ENCODE measurements at regions not wholly inside any gene's neighbourhood (a gene's known extent, or its start where the extent isn't known, plus 50 kb on each side); places are given as distances from the start of the nearest gene placed in this dataset.

- H3K4me3 ChIP-seq (replicated peaks in 1 of 4; ENCODE audit: control extremely low read depth in 1 of 4, insufficient read depth in 1 of 4, low read depth in 3 of 4, low read length in 4 of 4), result no peak overlapping the region
- DNase-seq (ENCODE audit: low read depth in 2 of 2), result peak; percentile 72 to 81
- H3K36me3 ChIP-seq (ENCODE audit: control insufficient read depth, insufficient read depth, low read length), result no peaks in the 10 kb centered on the region
- H3K4me2 ChIP-seq (ENCODE audit: extremely low read depth, insufficient read depth, low read length), result peak overlapping the region; percentile 28
- H2AFZ ChIP-seq (ENCODE audit: low read length), result no peak overlapping the region
- H3K9me3 ChIP-seq (ENCODE audit: control insufficient read depth, insufficient read depth, low read depth, low read length), result no peaks in the 10 kb centered on the region
- H3K27ac ChIP-seq (ENCODE audit: insufficient read depth, low read length), result no peak overlapping the region
- H3K79me2 ChIP-seq (ENCODE audit: control insufficient read depth, insufficient read depth, low read length), result no peaks in the 10 kb centered on the region
- no peaks in the 10 kb centered on the region for H3K27me3 ChIP-seq (ENCODE audit: control insufficient read depth, insufficient read depth, low read length)
- TF ChIP-seq, protein P1, sequence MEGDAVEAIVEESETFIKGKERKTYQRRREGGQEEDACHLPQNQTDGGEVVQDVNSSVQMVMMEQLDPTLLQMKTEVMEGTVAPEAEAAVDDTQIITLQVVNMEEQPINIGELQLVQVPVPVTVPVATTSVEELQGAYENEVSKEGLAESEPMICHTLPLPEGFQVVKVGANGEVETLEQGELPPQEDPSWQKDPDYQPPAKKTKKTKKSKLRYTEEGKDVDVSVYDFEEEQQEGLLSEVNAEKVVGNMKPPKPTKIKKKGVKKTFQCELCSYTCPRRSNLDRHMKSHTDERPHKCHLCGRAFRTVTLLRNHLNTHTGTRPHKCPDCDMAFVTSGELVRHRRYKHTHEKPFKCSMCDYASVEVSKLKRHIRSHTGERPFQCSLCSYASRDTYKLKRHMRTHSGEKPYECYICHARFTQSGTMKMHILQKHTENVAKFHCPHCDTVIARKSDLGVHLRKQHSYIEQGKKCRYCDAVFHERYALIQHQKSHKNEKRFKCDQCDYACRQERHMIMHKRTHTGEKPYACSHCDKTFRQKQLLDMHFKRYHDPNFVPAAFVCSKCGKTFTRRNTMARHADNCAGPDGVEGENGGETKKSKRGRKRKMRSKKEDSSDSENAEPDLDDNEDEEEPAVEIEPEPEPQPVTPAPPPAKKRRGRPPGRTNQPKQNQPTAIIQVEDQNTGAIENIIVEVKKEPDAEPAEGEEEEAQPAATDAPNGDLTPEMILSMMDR (conservative IDR thresholded peaks at IDR 0.05 in 1 of 2, IDR thresholded peaks at IDR 0.05 in 1 of 2; ENCODE audit: low read depth in 1 of 2, low read length in 2 of 2), result peak; percentile 93 to 96
- TF ChIP-seq EZH2 (IDR thresholded peaks at IDR 0.05; ENCODE audit: low read length, missing control alignments), result no peak
- no peaks in the 10 kb centered on the region for H3K4me1 ChIP-seq (ENCODE audit: control insufficient read depth, extremely low read depth, insufficient read depth, low read length)
- no peak overlapping the region for H3K9ac ChIP-seq (ENCODE audit: insufficient read depth, low read length)
- H4K20me1 ChIP-seq (ENCODE audit: control insufficient read depth, extremely low read depth, insufficient read depth, low read length), result no peaks in the 10 kb centered on the region
These were observed 67.6 kb upstream of the CDKN3 start for GRCh38 chr14:54329082-54329695.

GRCh38 chr14:54330876-54331275, 65.9 kb upstream of the CDKN3 start:
- Histone ChIP-seq H3K4me1 (ENCODE audit: control insufficient read depth, extremely low read depth, insufficient read depth, low read length) (no peaks in the 10 kb centered on the region), H3K9ac (ENCODE audit: insufficient read depth, low read length) (no peak overlapping the region)

GRCh38 chr14:54331516-54331915, 65.3 kb upstream of the CDKN3 start:
- Histone ChIP-seq H3K9me3 (ENCODE audit: control insufficient read depth, insufficient read depth, low read depth, low read length) (no peaks in the 10 kb centered on the region), H3K79me2 (ENCODE audit: control insufficient read depth, insufficient read depth, low read length) (no peaks in the 10 kb centered on the region), H2AFZ (ENCODE audit: low read length) (no peak overlapping the region), H3K27ac (ENCODE audit: insufficient read depth, low read length) (no peak overlapping the region), H3K4me2 (ENCODE audit: extremely low read depth, insufficient read depth, low read length) (no peak overlapping the region), H3K4me3 (replicated peaks in 1 of 4; ENCODE audit: control extremely low read depth in 1 of 4, insufficient read depth in 1 of 4, low read depth in 3 of 4, low read length in 4 of 4) (no peak overlapping the region), H3K36me3 (ENCODE audit: control insufficient read depth, insufficient read depth, low read length) (no peaks in the 10 kb centered on the region), H4K20me1 (ENCODE audit: control insufficient read depth, extremely low read depth, insufficient read depth, low read length) (no peaks in the 10 kb centered on the region), H3K27me3 (ENCODE audit: control insufficient read depth, insufficient read depth, low read length) (no peaks in the 10 kb centered on the region), H3K4me1 (ENCODE audit: control insufficient read depth, extremely low read depth, insufficient read depth, low read length) (no peaks in the 10 kb centered on the region), H3K9ac (ENCODE audit: insufficient read depth, low read length) (no peak overlapping the region)
- TF ChIP-seq EZH2 (IDR thresholded peaks at IDR 0.05; ENCODE audit: low read length, missing control alignments), result no peak
- TF ChIP-seq, protein P1 (conservative IDR thresholded peaks at IDR 0.05 in 1 of 2, IDR thresholded peaks at IDR 0.05 in 1 of 2; ENCODE audit: low read depth in 1 of 2, low read length in 2 of 2), result no peak
- no peak for DNase-seq (ENCODE audit: low read depth in 2 of 2)

More at GRCh38 chr14:54330876-54331275, 65.9 kb upstream of the CDKN3 start:
- no peak overlapping the region for H3K27ac ChIP-seq (ENCODE audit: insufficient read depth, low read length)
- H3K36me3 ChIP-seq (ENCODE audit: control insufficient read depth, insufficient read depth, low read length), result no peaks in the 10 kb centered on the region
- no peaks in the 10 kb centered on the region for H3K79me2 ChIP-seq (ENCODE audit: control insufficient read depth, insufficient read depth, low read length)
- H3K4me2 ChIP-seq (ENCODE audit: extremely low read depth, insufficient read depth, low read length), result no peak overlapping the region
- no peaks in the 10 kb centered on the region for H3K9me3 ChIP-seq (ENCODE audit: control insufficient read depth, insufficient read depth, low read depth, low read length)
- TF ChIP-seq EZH2 (IDR thresholded peaks at IDR 0.05; ENCODE audit: low read length, missing control alignments), result no peak
- TF ChIP-seq, protein P1 (conservative IDR thresholded peaks at IDR 0.05 in 1 of 2, IDR thresholded peaks at IDR 0.05 in 1 of 2; ENCODE audit: low read depth in 1 of 2, low read length in 2 of 2), result no peak
- no peaks in the 10 kb centered on the region for H4K20me1 ChIP-seq (ENCODE audit: control insufficient read depth, extremely low read depth, insufficient read depth, low read length)
- DNase-seq (ENCODE audit: low read depth in 2 of 2), result no peak
- H3K4me3 ChIP-seq (replicated peaks in 1 of 4; ENCODE audit: control extremely low read depth in 1 of 4, insufficient read depth in 1 of 4, low read depth in 3 of 4, low read length in 4 of 4), result no peak overlapping the region
- H2AFZ ChIP-seq (ENCODE audit: low read length), result no peak overlapping the region
- no peaks in the 10 kb centered on the region for H3K27me3 ChIP-seq (ENCODE audit: control insufficient read depth, insufficient read depth, low read length)
